Uterus (tissue), 3 donors: ENCODE measurements at regions not wholly inside any gene's neighbourhood (a gene's known extent, or its start where the extent isn't known, plus 50 kb on each side); places are given as distances from the start of the nearest gene placed in this dataset.
A peak's percentile ranks its signal among the peaks of the same experiment; 100 is the strongest.

Source experiments
- DNase-seq, 2 donors: peaks; one replicate each; pipeline ENCODE4 v3.0.0-alpha.2; 2019 to 2020
- H3K27ac ChIP-seq, 2 donors: fragments of 200-600 bp; sonication (generic); 1 replicate in 1 of 2; 2 replicates in 1 of 2; pipeline ENCODE4 v1.5.1; 2016 to 2018
- H3K27me3 ChIP-seq, 2 donors: fragments of 200-600 bp; sonication (generic); one replicate each; pipeline ENCODE4 v1.5.1; 2018 to 2019; ENCODE audit warnings: control low read depth in 1 of 2
- H3K36me3 ChIP-seq, 2 donors: fragments of 200-600 bp; sonication (generic); one replicate each; pipeline ENCODE4 v1.5.1; 2019; ENCODE audit warnings: control low read depth in 1 of 2
- H3K4me1 ChIP-seq, 2 donors: fragments of 200-600 bp; sonication (generic); one replicate each; pipeline ENCODE4 v1.5.1; 2018 to 2019; ENCODE audit warnings: control low read depth in 1 of 2
- H3K4me3 ChIP-seq, 2 donors: fragments of 200-600 bp; sonication (generic); 1 replicate in 1 of 2; 2 replicates in 1 of 2; pipeline ENCODE4 v1.5.1; 2018 to 2019; ENCODE audit warnings: mild to moderate bottlenecking in 1 of 2
- H3K9me3 ChIP-seq, 2 donors: fragments of 200-600 bp; sonication (generic); one replicate each; pipeline ENCODE4 v1.5.1; 2019; ENCODE audit warnings: control low read depth in 1 of 2
- CTCF ChIP-seq, 4 experiments: fragments of 200-600 bp in 2 of 4; fragments of 450-650 bp in 2 of 4; sonication (generic) in 2 of 4; IDR thresholded peaks; one replicate each; pipeline ENCODE4 v1.5.1; 2016 to 2019; ENCODE audit warnings: antibody characterized with exemption in 4 of 4, mild to moderate bottlenecking in 2 of 4, moderate library complexity in 1 of 4
- POLR2A ChIP-seq, 2 donors: fragments of 450-650 bp; IDR thresholded peaks; one replicate each; pipeline ENCODE4 v1.6.1; 2016; ENCODE audit warnings: antibody characterized with exemption in 2 of 2, mild to moderate bottlenecking in 1 of 2, moderate library complexity in 1 of 2
- intact Hi-C: fragments of 100-400 bp; cut with DNase I; formaldehyde crosslinking; loops from one replicate; pipeline ENCODE4 v1.15.1; 2023; ENCODE audit warnings: low total_unique reads
- donor health status: DM: yes; HTN: yes; CAD: no.

GRCh38 chr3:117011687-117012250 lies 302.2 kb downstream of the TUSC7 start:
- TF ChIP-seq CTCF (IDR thresholded peaks at IDR 0.05), result no peak
- no peak for TF ChIP-seq POLR2A (IDR thresholded peaks at IDR 0.05)
- no peaks in the 10 kb centered on the region for H3K36me3 ChIP-seq
- H3K4me3 ChIP-seq, result no peak overlapping the region
- no peak overlapping the region for H3K27ac ChIP-seq
- no peaks in the 10 kb centered on the region for H3K9me3 ChIP-seq
- no peak for DNase-seq
- intact Hi-C loops, result no loop called here
- no peaks in the 10 kb centered on the region for H3K4me1 ChIP-seq
- no peaks in the 10 kb centered on the region for H3K27me3 ChIP-seq

- intact Hi-C loops, result no loop called here
- Histone ChIP-seq H3K27me3 (no peaks in the 10 kb centered on the region), H3K4me3 (no peak overlapping the region), H3K9me3 (no peaks in the 10 kb centered on the region), H3K27ac (no peak overlapping the region), H3K4me1 (no peaks in the 10 kb centered on the region), H3K36me3 (no peaks in the 10 kb centered on the region)
- no peak for TF ChIP-seq POLR2A (IDR thresholded peaks at IDR 0.05)
- no peak for TF ChIP-seq CTCF (IDR thresholded peaks at IDR 0.05)
- DNase-seq, result no peak
These were observed 306.8 kb downstream of the TUSC7 start for GRCh38 chr3:117016378-117016777.

GRCh38 chr3:117017135-117017894 lies 307.7 kb downstream of the TUSC7 start:
- no peak for DNase-seq
- Histone ChIP-seq H3K27ac (no peak overlapping the region), H3K4me3 (no peak overlapping the region), H3K4me1 (no peaks in the 10 kb centered on the region), H3K9me3 (no peaks in the 10 kb centered on the region), H3K36me3 (no peaks in the 10 kb centered on the region), H3K27me3 (no peaks in the 10 kb centered on the region)
- intact Hi-C loops, result no loop called here
- TF ChIP-seq CTCF (IDR thresholded peaks at IDR 0.05) (no peak), POLR2A (IDR thresholded peaks at IDR 0.05) (no peak)

- no peak for DNase-seq
- intact Hi-C loops, result no loop called here
- H3K36me3 ChIP-seq, result no peaks in the 10 kb centered on the region
- H3K27ac ChIP-seq, result no peak overlapping the region
- no peaks in the 10 kb centered on the region for H3K9me3 ChIP-seq
- H3K4me3 ChIP-seq, result no peak overlapping the region
- TF ChIP-seq CTCF (IDR thresholded peaks at IDR 0.05), result no peak
- no peak for TF ChIP-seq POLR2A (IDR thresholded peaks at IDR 0.05)
- H3K4me1 ChIP-seq, result no peaks in the 10 kb centered on the region
- no peaks in the 10 kb centered on the region for H3K27me3 ChIP-seq
These were observed 309.1 kb downstream of the TUSC7 start for GRCh38 chr3:117018655-117019054.

GRCh38 chr3:117019082-117019713 lies 309.6 kb downstream of the TUSC7 start:
- Histone ChIP-seq H3K4me1 (no peaks in the 10 kb centered on the region), H3K9me3 (no peaks in the 10 kb centered on the region), H3K4me3 (no peak overlapping the region), H3K27me3 (no peaks in the 10 kb centered on the region), H3K36me3 (no peaks in the 10 kb centered on the region), H3K27ac (no peak overlapping the region)
- DNase-seq, result peak; percentile 48 to 53
- TF ChIP-seq CTCF (IDR thresholded peaks at IDR 0.05) (peak; percentile 48 to 66 (median 56)), POLR2A (IDR thresholded peaks at IDR 0.05) (no peak)
- intact Hi-C loops, result no loop called here
